GM20000 (cell line): ENCODE measurements at regions not wholly inside any gene's neighbourhood (a gene's known extent, or its start where the extent isn't known, plus 50 kb on each side); places are given as distances from the start of the nearest gene placed in this dataset.
"Not testable (repeated sequence)": the region's sequence is repeated elsewhere in the genome, so short reads cannot be mapped to it uniquely, and the experiment has no call there.

Experiments used
- DNase-seq: peaks from one replicate; pipeline ENCODE4 v3.0.0; 2012; ENCODE audit warnings: low spot score
- CTCF ChIP-seq: IDR thresholded peaks from 2 replicates; pipeline ENCODE4 v1.5.1; 2012; ENCODE audit warnings: mild to moderate bottlenecking, control low read depth; ENCODE audit errors: extremely low read depth, missing control alignments

GRCh38 chr16:59470556-59470955, 736.4 kb upstream of the GOT2 start:
- no peak for TF ChIP-seq CTCF
- DNase-seq = no peak

- no peak for DNase-seq
These were observed 735.1 kb upstream of the GOT2 start for GRCh38 chr16:59469266-59469665.

GRCh38 chr16:59463776-59464175, 729.7 kb upstream of the GOT2 start:
- no peak for TF ChIP-seq CTCF
- no peak for DNase-seq

More at GRCh38 chr16:59469266-59469665, 735.1 kb upstream of the GOT2 start:
- TF ChIP-seq CTCF = no peak

- DNase-seq = no peak
- no peak for TF ChIP-seq CTCF
These were observed 725.7 kb upstream of the GOT2 start for GRCh38 chr16:59459806-59460205.

- no peak for DNase-seq
- TF ChIP-seq CTCF = no peak
These were observed 721.4 kb upstream of the GOT2 start for GRCh38 chr16:59455497-59455896.

GRCh38 chr16:59450513-59450912, 716.4 kb upstream of the GOT2 start:
- not testable (repeated sequence) for DNase-seq

GRCh38 chr16:59440502-59440901, 706.4 kb upstream of the GOT2 start:
- TF ChIP-seq CTCF = no peak
- no peak for DNase-seq

- no peak for TF ChIP-seq CTCF
- no peak for DNase-seq
These were observed 698.8 kb upstream of the GOT2 start for GRCh38 chr16:59432896-59433295.
